Limb (tissue), 2 donors: ENCODE measurements at regions not wholly inside any gene's neighbourhood (a gene's known extent, or its start where the extent isn't known, plus 50 kb on each side); places are given as distances from the start of the nearest gene placed in this dataset.
A peak's percentile ranks its signal among the peaks of the same experiment; 100 is the strongest.
"Not testable (repeated sequence)": the region's sequence is repeated elsewhere in the genome, so short reads cannot be mapped to it uniquely, and the experiment has no call there.

Experiments
- DNase-seq, 2 donors: peaks; one replicate each; pipeline ENCODE4 v3.0.0-alpha.2; 2016; ENCODE audit errors: extremely low spot score in 2 of 2

DNA sequence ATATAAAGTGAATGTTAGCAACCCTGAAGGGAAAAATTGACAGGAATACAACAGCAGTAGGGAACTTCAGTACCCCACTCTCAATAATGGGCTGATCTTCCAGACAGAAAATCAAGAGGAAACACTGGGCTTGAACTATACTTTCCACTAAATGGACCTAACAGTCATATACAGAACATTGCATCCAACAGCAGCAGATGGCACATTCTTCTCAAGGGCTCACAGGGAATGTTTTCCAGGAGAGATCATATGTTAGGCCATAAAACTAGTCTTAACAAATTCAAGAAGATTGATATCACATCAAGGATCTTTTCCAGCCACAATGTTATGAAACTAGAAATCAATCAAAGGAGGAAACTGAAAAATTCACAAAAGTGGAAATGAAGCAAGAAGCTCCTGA is 252.1 kb downstream of the GADD45G start:
- DNase-seq, result not testable (repeated sequence)

DNA sequence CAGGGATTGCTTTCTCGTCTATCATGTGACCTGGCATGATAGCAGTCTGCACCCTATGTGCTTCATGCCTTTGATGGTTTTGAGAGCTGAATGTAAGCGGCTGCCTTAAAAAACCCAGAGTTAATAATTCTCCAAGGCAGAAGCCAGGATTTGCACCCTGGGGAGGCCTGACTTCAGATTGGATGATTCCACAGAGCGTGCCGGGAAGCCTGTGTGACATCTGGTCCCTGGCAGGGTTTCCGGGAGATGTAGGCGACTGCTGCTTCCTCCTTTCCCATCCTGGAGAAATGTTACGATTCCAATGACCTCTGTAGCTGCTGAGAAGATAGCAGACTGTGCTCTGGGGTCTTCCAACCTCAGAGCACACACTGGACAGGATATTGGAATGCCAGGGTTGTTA is 255.0 kb downstream of the GADD45G start:
- not testable (repeated sequence) for DNase-seq

DNA sequence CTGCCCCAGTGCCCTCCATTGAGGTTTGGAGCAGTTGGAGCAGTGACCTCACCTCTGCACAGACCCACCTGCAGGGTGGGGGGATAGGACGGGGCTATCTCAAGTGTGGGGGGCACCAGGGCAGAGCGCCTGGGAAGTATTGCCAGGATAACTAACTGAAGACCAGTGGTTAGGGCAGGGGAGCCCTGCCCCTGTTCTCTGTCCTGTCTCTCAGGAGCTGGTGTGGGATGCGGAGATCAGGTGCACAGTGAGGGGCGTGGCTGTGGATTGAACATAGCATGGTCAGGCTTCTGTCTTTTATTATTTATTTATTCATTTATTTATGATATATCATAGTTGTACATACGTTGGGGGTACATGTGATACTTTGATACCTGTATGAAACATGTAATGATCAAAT is 256.6 kb downstream of the GADD45G start:
- not testable (repeated sequence) for DNase-seq

DNA sequence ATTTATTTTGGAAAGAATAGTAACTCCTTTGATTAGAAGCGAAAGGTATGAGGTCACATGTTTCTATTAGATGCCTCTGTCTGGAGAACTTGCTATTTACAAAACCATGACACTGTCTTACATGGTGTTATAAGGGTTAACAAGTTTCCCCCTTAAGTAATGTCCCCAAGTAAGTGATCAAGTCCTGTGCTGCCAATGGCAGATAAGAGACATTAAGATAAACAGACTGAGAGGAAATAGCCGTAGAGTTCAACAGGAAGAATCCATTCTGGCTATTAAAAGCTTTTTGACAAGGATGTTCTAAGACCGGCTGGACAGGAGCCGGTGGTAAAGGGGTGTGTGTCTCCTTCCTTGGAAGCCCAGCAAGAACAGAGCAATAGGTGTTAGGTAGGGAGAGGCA is 257.5 kb downstream of the GADD45G start:
- no peak for DNase-seq

DNA sequence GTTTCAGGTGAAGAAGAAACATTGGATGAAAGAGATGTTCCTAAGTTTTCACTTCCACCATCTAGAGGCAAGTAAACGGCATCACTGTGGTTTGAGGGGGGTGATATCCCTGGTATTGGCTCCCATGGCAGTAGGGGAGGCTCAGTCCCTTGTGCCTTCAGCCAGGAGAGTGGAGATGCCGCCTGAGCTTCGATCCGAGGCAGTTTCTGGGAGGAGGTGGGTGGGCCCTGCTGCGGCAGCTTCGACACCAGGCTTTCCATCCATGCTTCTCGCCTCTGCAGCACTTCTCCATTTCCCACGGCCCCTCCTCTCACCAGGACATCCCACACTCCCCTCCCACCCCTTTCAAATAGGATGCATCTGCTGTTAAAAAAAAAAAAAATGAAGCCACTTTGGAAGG is 258.3 kb downstream of the GADD45G start:
- no peak for DNase-seq

DNA sequence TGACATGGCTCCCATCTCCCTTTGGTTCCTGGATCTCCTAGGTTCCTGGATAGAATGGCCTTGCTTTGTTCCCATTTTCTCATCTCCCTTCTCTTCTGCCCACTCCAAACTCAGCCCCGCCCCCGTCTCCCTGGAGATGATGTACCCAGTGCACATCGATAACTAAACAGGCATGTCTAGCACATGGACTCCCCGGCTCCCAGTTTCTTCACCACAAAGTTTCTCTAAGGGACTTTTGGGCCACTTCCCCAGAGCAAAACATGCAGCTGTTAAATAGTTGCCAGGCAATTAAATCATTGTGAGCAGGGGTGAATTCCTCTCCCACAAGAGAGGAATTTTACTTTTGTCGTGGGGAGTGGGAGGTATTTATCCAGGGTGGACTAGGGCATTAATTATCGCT is 259.0 kb downstream of the GADD45G start:
- DNase-seq, result no peak

DNA sequence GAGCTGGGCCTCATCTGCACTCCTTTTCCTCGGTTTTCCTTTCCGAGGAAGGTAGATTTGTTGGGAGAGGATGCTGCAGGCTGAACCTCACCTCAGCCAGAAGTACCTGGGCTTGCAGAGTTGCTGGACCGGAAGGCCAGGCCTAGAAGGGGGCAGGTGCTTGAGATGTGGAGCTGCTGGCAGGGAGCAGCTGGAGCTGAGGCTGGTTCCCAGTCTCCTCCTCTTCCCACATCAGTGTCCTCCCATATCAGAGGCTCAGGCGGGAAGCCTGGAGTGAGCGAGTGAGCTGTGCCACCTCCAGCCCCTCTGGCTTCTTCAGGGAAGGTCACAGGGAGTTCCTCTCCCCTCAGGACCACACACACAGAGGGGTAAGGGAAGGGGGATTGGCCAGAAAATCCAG is 259.4 kb downstream of the GADD45G start:
- no peak for DNase-seq

DNA sequence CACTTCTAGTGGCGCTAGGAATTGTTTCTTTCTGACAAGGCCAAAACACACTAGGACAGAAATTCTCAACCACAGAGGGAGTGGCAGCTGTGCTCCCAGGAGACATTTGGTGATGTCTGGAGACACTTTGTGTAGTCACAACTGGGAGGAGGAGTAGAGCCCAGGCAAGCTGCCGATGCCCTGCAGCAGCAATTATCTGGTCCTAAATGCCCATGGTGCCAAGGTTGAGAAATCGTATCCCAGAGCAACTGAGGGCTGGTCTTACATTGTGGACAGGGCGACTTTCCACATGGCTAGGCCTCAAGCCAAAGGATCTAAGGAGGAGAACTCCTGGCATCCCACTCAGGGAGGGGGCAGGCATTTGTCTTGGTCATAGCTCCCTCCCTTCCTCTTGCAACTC is 259.9 kb downstream of the GADD45G start:
- no peak for DNase-seq

DNA sequence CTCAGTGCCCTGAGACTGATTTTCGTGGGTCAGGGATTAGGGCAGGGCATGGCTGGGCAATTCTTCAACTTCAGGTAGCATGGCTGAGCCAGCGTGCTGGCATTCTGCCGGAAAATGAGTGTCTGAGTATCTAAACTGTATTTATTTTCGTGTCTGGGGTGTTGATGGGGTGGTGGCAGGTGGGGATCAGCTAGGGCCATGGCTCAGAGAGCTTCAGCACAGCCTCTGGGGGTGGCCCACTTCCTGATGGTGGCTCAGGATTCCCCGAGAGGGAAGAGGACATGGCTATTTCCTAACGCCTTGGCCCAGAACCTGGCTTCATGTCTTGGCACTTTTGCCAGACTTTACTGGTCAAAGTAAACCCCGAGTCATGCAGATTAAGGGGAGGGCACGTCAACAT is 260.5 kb downstream of the GADD45G start:
- DNase-seq, result no peak

DNA sequence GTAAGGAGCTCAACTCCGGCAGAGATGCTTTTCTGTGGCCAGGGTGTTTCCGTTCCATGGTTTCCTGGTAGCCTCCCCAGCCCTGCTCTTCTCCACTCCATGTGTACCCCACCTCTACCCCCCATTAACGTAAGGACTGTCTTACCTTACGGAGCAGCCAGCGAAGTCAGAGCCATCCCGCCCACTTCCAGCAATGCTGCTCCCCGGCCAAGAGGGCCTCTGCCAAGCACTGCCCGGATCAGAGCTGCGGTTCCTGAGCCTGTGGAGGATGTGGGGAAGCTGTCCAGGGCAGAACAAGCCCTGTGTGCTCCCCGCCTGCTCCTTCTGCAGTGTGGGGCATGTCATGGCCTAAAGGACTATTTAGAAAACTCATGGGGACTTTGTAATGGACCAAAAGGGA is 261.2 kb downstream of the GADD45G start:
- no peak for DNase-seq

DNA sequence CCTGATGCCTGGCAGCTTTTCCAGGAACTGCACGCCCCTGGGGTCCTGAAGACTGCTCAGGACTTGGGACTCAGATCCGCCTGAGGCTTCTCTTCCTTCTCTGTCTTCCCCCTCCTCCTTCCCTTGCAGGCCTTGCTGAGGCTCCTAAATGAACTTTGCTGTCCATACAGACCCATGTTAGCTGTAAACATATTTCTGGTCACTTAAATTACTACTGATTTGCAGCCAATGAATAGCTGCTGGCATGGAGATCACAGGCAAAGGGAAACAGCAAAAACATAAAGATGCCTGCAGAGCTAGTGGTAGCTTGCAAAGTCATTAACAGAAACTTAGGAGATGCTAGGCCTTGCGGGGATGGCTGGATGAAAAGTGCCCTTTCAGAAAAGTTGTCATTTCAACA is 261.9 kb downstream of the GADD45G start:
- no peak for DNase-seq

DNA sequence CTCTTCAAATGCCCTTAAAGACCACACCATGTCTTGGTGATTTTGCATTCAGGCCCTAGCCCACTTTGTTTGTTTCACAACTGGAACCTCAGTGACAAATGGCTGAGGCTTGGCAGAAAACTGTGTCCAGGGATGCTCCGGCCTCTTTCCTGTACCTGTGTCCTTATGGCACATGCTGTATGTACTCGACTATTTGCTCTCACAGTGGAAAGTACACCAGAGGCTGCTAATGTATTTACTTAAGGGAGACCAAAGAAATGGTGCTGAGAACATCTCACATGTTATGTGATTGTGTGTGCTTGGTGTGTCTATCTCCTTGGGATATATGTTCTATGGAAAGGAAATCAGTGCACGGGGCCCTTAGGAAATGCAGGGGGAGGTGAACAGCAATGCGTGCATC is 263.3 kb downstream of the GADD45G start:
- DNase-seq, result no peak

DNA sequence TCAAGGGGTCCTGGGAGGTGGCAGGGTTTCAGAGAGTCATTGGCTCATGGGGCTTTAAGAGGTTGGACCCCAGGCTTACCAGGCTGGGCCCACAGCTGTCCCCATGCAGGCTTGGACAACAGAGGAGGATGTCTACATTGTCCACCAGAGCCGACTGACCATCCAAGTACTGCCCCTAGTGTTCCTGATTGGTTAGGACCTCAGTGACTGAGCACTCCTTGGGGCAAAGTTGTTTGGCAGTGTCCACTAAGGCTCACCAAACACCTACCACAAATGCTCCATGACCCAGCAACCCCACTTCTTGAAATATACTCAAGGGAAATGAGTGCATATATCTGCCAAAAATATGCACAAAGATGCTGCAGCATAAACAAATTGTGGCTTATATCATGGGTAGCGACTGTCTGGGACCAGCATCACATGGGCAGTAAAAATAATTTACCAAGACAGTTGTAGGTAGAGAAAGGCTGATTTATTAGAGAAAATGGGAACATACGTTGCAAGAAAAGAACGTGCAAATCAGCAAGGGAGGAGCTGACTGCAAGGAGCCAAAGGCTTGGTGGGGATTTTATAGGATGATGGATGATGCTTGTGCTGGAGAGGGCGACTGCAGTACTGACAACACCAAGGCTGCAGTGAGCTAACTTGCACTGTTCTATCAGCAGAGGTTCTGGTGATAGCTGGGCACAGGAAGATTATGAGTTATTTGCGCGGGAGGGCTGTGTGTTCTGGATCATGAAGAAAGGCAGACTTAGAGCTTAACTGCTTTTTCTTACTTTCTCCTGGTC is 265.2 kb downstream of the GADD45G start:
- no peak for DNase-seq

DNA sequence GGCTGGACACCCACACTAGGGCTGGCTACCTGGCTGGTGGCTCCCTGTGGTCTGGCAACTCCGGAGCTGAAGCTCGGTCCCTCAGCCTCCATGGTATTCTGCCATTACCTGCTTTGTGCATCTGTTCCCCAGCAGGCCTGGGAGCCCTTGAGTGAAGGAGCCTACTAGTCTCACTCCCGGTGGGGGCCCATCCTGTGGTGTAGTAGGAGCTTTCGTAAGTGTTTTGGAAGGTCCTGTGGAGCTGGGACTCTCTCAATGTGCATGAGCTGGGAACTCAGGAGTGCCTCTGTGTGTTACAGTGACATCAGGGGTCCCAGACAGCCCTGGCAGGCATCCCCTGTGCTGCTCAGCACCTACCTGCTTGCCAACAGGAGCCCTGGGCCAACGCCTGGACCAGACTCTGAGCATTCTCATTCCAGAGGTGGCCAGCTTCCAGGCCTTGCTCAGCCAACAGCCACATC is 267.1 kb downstream of the GADD45G start:
- DNase-seq, result peak in 1 of 2 donors; percentile 23

DNA sequence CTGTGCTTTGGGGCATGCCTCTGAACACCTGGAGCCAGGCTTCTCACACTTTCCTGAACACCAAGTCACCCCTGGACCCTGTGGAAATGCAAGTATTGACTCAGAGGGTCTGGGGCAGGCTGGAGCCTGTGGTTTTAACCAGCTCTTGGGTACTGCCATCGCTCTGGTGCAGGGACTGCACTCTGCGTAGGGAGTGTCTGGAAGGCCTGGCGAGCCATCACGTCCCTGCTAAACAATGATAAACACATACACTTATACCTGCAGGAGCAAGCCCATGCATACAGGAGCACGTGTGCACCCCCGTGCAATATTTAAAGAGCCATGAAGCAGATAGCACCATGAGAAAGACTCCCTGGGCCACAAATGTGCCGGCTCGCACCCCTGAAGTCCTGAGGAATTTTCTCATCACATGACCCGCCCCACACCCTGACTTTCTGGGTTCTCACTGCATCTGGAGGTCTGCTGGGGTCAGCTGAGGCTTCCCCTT is 267.7 kb downstream of the GADD45G start:
- peak in 1 of 2 donors; percentile 28 for DNase-seq

DNA sequence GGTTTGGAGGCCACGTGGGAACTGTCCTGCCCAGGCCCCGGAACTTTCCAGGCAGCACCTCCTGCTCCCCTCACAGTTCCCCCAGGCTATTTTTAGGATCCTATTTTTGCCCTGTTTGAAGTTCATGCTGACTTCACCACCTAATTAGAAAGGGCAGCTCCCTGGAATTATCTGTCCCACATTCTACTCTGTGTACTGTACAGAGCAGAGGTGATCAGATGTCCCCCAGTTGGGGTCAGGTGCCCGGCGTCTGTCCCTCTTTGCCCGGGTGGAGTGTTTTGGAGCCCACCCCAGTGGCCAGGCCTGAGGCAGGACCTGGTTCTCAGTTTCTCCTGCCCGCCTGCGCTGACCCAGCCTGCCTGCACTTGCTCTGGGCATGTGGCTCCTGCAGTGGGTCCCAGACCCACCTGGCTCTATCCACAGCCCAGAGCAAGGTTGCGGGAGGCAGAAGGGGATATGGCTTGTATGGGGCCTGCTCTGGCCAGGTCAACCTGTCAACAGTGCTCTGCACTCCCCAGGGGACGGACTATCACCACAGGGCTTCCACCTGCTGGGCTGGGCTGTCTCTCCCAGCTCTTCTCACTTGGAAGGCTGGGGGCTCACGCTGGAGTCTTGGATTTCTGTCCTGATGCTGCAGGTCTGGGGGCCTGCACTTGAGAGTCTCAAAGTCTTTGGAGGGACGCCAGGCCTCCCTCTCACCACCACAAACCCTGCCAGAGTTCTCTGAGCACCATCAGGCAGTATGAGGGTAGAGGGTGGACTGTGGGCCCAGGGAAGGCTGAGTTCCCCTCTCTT is 268.3 kb downstream of the GADD45G start:
- peak in 1 of 2 donors; percentile 32 for DNase-seq

DNA sequence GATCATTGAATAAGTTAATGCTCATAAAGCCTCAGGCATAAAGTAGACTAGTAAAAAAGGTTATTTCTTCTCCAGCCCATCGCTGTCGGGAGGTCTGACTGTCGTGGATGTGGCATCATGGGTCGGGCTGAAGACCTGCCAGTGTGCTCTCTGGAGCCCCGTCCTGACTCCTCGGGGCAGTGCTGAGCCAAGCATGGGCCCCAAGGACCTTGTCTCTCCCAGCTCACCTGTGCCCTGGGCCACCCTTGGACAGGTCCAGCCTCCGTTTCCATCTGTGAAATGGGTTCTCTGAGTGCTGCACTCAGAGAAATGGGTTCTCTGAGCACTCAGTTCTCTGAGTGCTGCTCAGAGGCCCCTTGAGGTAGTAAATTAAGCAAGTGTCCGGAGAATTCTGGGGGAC is 269.0 kb downstream of the GADD45G start:
- peak in 1 of 2 donors; percentile 14 for DNase-seq

DNA sequence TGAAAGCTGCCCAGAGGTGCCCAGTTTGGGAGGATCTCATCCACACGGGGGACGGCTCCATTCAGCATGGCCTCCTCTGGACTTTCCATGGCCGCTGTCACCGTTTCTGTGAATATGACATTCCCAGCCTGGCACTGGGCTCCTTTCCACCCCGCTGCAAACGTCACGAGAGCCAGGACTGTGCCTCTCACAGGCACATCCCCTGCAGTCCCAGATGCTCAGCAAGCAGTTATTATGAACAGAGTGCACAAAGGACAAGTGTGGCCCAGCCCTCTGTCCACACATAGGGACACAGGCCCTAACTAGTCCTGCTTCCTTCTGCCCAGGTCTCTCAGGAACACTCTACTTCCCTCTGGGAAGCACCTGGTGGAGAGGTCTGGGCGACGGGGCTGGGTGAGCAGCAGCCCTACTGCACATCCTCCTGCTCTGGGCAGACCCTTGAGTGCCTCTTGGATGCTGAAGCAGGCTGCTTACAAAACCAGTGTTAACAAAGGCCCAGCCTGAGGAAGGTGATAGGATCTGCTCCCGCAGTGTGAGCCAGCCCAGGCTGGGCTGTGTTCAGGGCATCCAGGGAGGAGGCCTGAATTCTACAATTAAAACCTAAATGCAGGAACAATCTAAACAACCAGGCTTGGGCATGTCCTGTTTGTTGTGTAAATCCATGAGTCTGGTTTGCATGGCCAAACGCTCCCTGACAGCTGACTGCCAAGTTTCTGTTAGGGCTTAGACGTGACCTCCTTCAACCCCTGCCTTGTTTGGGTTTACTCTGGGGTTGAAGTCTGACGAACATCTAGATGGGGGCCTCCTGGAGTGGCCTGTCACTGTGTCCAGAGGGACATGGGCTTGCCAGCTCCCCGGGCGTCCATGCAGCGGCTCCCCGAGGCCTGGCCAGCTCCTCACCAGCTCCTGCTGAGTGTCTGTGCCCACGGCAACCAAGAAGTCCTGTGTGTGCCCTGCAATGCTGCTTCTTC is 269.8 kb downstream of the GADD45G start:
- DNase-seq, result peak in 1 of 2 donors; percentile 29

DNA sequence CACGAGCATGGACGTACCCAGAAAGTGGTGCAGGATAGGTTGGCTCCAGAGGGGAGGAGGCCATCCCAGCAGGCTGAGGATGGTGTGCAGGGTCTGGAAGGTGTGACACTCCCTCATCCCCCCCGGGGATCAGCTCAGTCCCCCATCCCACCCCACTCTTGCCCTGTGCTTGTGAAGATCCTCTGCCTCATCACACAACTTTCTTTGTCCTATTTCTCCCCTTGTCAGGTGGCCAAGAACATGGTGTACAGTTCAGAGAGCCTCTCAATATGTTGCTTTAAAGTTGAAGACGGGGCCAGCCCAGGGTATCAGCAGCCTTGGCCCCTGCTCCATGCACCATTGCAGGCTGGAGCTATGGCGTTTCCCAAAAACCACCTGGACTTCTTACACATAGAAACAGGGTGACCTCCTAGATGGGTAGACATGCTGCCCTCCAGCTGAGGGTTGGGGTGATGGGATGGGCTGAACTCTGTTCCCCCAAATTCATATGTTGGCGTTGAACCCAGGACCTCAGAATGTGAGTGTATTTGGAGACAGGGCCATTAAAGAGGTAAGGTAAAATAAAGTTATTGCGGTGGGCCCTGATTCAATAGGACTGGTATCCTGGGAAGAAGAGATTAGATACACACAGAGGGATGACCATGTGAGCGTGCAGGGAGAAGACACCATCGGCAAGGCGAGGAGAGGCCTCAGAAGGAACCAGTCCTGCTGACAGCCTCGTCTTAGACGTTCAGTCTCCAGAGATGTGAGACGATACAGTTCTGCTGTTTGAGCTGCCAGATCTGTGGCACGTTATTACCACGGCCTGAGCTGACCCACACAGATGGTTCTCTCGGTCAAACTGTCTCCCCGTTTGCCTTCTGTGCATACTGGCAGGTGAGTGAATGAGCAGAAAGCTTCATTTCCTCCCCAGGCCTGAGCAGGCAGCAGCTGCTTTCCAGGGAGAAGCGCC is 272.5 kb downstream of the GADD45G start:
- DNase-seq, result peak in 1 of 2 donors; percentile 16

DNA sequence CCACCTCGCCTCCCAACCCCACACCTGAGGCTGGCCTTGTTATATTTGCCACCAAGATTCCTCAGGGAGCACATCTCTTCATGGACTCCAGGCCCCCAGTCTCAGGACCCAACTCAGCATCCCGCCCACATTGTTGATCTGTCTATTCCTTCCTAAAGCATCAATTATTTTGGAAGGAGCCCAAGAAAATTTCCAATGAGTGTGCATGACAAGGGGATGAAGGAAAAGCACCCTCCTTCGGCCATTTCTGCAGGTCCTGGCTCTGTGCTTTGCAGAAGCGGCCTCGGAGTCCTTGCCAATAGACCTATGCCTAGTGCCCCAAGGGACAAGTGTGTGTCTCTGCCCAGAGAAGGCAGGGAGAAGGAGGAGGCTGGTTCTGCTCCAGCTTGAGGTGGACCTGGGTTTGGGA is 273.2 kb downstream of the GADD45G start:
- DNase-seq, result peak in 1 of 2 donors; percentile 12
